GM10847 (cell line): ENCODE measurements at regions not wholly inside any gene's neighbourhood (a gene's known extent, or its start where the extent isn't known, plus 50 kb on each side); places are given as distances from the start of the nearest gene placed in this dataset.

Experiments
- POLR2A ChIP-seq: IDR thresholded peaks from 2 replicates; pipeline ENCODE4 v1.6.1; 2011; ENCODE audit not compliant: insufficient read length; ENCODE audit errors: extremely low read depth

GRCh38 chr17:77356109-77356689, 215.4 kb downstream of the SEC14L1 start:
- TF ChIP-seq POLR2A = no peak

GRCh38 chr17:77356690-77357201, 216.0 kb downstream of the SEC14L1 start:
- TF ChIP-seq POLR2A = no peak

- TF ChIP-seq POLR2A = no peak
These were observed 218.0 kb downstream of the SEC14L1 start for GRCh38 chr17:77358801-77359200.

- TF ChIP-seq POLR2A = no peak
These were observed 218.5 kb downstream of the SEC14L1 start for GRCh38 chr17:77359236-77359635.

- TF ChIP-seq POLR2A = no peak
These were observed 221.3 kb downstream of the SEC14L1 start for GRCh38 chr17:77361986-77362620.

GRCh38 chr17:77363821-77364361, 223.1 kb downstream of the SEC14L1 start:
- TF ChIP-seq POLR2A = no peak

GRCh38 chr17:77364381-77364911, 223.7 kb downstream of the SEC14L1 start:
- TF ChIP-seq POLR2A = no peak

GRCh38 chr17:77364941-77365583, 224.3 kb downstream of the SEC14L1 start:
- no peak for TF ChIP-seq POLR2A

- TF ChIP-seq POLR2A = no peak
These were observed 224.9 kb downstream of the SEC14L1 start for GRCh38 chr17:77365584-77366186.

- no peak for TF ChIP-seq POLR2A
These were observed 225.4 kb downstream of the SEC14L1 start for GRCh38 chr17:77366206-77366557.

GRCh38 chr17:77366558-77367245, 225.9 kb downstream of the SEC14L1 start:
- TF ChIP-seq POLR2A = no peak

GRCh38 chr17:77369544-77369971, 228.8 kb downstream of the SEC14L1 start:
- TF ChIP-seq POLR2A = no peak

- no peak for TF ChIP-seq POLR2A
These were observed 229.8 kb downstream of the SEC14L1 start for GRCh38 chr17:77370586-77370985.

GRCh38 chr17:77371117-77371887, 230.5 kb downstream of the SEC14L1 start:
- TF ChIP-seq POLR2A = no peak
